Astrocyte (in vitro differentiated cells and primary cell): ENCODE measurements at regions not wholly inside any gene's neighbourhood (a gene's known extent, or its start where the extent isn't known, plus 50 kb on each side); places are given as distances from the start of the nearest gene placed in this dataset.

ENCODE experiments used
- EZH2 ChIP-seq: IDR thresholded peaks from 2 replicates; pipeline ENCODE4 v1.6.1; 2012; ENCODE audit warnings: mild to moderate bottlenecking, low read length, inconsistent platforms; ENCODE audit not compliant: insufficient read depth
- TF ChIP-seq, protein P1 (sequence below): IDR thresholded peaks from 2 replicates; pipeline ENCODE4 v1.5.1; 2011; ENCODE audit warnings: low read depth, mild to moderate bottlenecking, inconsistent platforms, low read length, moderate library complexity; ENCODE audit not compliant: insufficient read depth

- TF ChIP-seq, protein P1, sequence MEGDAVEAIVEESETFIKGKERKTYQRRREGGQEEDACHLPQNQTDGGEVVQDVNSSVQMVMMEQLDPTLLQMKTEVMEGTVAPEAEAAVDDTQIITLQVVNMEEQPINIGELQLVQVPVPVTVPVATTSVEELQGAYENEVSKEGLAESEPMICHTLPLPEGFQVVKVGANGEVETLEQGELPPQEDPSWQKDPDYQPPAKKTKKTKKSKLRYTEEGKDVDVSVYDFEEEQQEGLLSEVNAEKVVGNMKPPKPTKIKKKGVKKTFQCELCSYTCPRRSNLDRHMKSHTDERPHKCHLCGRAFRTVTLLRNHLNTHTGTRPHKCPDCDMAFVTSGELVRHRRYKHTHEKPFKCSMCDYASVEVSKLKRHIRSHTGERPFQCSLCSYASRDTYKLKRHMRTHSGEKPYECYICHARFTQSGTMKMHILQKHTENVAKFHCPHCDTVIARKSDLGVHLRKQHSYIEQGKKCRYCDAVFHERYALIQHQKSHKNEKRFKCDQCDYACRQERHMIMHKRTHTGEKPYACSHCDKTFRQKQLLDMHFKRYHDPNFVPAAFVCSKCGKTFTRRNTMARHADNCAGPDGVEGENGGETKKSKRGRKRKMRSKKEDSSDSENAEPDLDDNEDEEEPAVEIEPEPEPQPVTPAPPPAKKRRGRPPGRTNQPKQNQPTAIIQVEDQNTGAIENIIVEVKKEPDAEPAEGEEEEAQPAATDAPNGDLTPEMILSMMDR: no peak
- no peak for TF ChIP-seq EZH2
Observed at GRCh38 chr9:13613296-13613695, 333.8 kb upstream of the MPDZ start.
